WTC11 (cell line): ENCODE measurements at regions not wholly inside any gene's neighbourhood (a gene's known extent, or its start where the extent isn't known, plus 50 kb on each side); places are given as distances from the start of the nearest gene placed in this dataset.

Source experiments
- ATAC-seq: fragments of 200-7000 bp; cut with Tn5 transposase; 2 replicates; pipeline ENCODE4 v1.10.0; 2021; ENCODE audit warnings: mild to moderate bottlenecking, moderate library complexity
- CTCF ChIA-PET: fragments of 300-600 bp; sonication (Branson Sonifier 250); formaldehyde crosslinking; loops from one replicate; lab custom pipeline; 2021; ENCODE audit warnings: antibody characterized with exemption; lab: Charles Lee
- POLR2A ChIA-PET: fragments of 350-600 bp; sonication (Branson Sonifier 250); formaldehyde crosslinking; loops from one replicate; lab custom pipeline; 2021; ENCODE audit warnings: antibody characterized with exemption; lab: Charles Lee
- DNase-seq: peaks from one replicate; pipeline ENCODE4 v3.0.0; 2021; ENCODE audit warnings: low spot score
- H3K27ac Mint-ChIP-seq: 2 replicates; pipeline ENCODE4 v1.8.0; 2021; ENCODE audit warnings: mixed read lengths
- H3K27me3 Mint-ChIP-seq: 2 replicates; pipeline ENCODE4 v1.8.0; 2021; ENCODE audit warnings: low read depth, mild to moderate bottlenecking, moderate library complexity, mixed read lengths
- H3K36me3 Mint-ChIP-seq: 2 replicates; pipeline ENCODE4 v1.8.0; 2021; ENCODE audit warnings: mixed read lengths
- H3K4me1 Mint-ChIP-seq: 2 replicates; pipeline ENCODE4 v1.8.0; 2022; ENCODE audit warnings: mixed read lengths
- H3K4me3 Mint-ChIP-seq: 2 replicates; pipeline ENCODE4 v1.8.0; 2021; ENCODE audit warnings: mild to moderate bottlenecking, moderate library complexity, mixed read lengths
- H3K9me3 Mint-ChIP-seq: 2 replicates; pipeline ENCODE4 v1.8.0; 2021; ENCODE audit warnings: mixed read lengths
- ARID4B ChIP-seq: sonication (generic); formaldehyde crosslinking; IDR thresholded peaks from 2 replicates; pipeline ENCODE4 v1.8.0; 2023; ENCODE audit warnings: missing genetic modification reagents, mild to moderate bottlenecking, borderline replicate concordance
- CBFB ChIP-seq: sonication (generic); formaldehyde crosslinking; IDR thresholded peaks from 2 replicates; pipeline ENCODE4 v1.8.1; 2022; ENCODE audit warnings: mild to moderate bottlenecking, low read depth, missing genetic modification reagents
- ERG ChIP-seq: fragments of 250-450 bp; sonication (Bioruptor Pico); IDR thresholded peaks from 2 replicates; pipeline ENCODE4 v1.8.0; 2021; ENCODE audit warnings: mild to moderate bottlenecking
- ESRRA ChIP-seq: sonication (generic); formaldehyde crosslinking; IDR thresholded peaks from 2 replicates; pipeline ENCODE4 v1.8.1; 2022; ENCODE audit warnings: mild to moderate bottlenecking, missing genetic modification reagents, borderline replicate concordance
- HMGXB4 ChIP-seq: sonication (generic); formaldehyde crosslinking; IDR thresholded peaks from 2 replicates; pipeline ENCODE4 v1.8.1; 2023; ENCODE audit warnings: mild to moderate bottlenecking, moderate library complexity, missing genetic modification reagents
- IRF1 ChIP-seq: sonication (generic); formaldehyde crosslinking; IDR thresholded peaks from 2 replicates; pipeline ENCODE4 v1.8.0; 2023; ENCODE audit warnings: missing genetic modification reagents
- KAT7 ChIP-seq: sonication (generic); formaldehyde crosslinking; IDR thresholded peaks from 2 replicates; pipeline ENCODE4 v1.8.1; 2023; ENCODE audit warnings: missing genetic modification reagents, mild to moderate bottlenecking, borderline replicate concordance
- MLX ChIP-seq: sonication (generic); formaldehyde crosslinking; IDR thresholded peaks from 2 replicates; pipeline ENCODE4 v1.8.1; 2023; ENCODE audit warnings: mild to moderate bottlenecking, missing genetic modification reagents, moderate library complexity
- MYBL2 ChIP-seq: sonication (generic); formaldehyde crosslinking; IDR thresholded peaks from 2 replicates; pipeline ENCODE4 v1.8.1; 2023; ENCODE audit warnings: mild to moderate bottlenecking, moderate library complexity, missing genetic modification reagents
- NFE2L1 ChIP-seq: sonication (generic); formaldehyde crosslinking; IDR thresholded peaks from 2 replicates; pipeline ENCODE4 v1.8.1; 2023; ENCODE audit warnings: missing genetic modification reagents
- TCF7 ChIP-seq: sonication (generic); formaldehyde crosslinking; IDR thresholded peaks from 2 replicates; pipeline ENCODE4 v1.8.0; 2022; ENCODE audit warnings: mild to moderate bottlenecking, low read depth, missing genetic modification reagents, moderate library complexity
- TEAD1 ChIP-seq: sonication (generic); formaldehyde crosslinking; IDR thresholded peaks from 2 replicates; pipeline ENCODE4 v1.8.0; 2022; ENCODE audit warnings: mild to moderate bottlenecking, missing genetic modification reagents
- TF ChIP-seq, protein P1 (sequence below): fragments of 250-450 bp; sonication (Bioruptor Pico); IDR thresholded peaks from 2 replicates; pipeline ENCODE4 v1.9.0; 2021; ENCODE audit warnings: moderate library complexity, mild to moderate bottlenecking, inconsistent platforms, borderline replicate concordance
- TF ChIP-seq, protein P2 (sequence below): sonication (generic); formaldehyde crosslinking; IDR thresholded peaks from 2 replicates; pipeline ENCODE4 v1.8.1; 2023; ENCODE audit warnings: mild to moderate bottlenecking, missing genetic modification reagents, borderline replicate concordance
- TF ChIP-seq, protein P3 (sequence below): sonication (generic); formaldehyde crosslinking; IDR thresholded peaks from 2 replicates; pipeline ENCODE4 v1.8.0; 2022; ENCODE audit warnings: mild to moderate bottlenecking, missing genetic modification reagents
- TF ChIP-seq, protein P4 (sequence below): sonication (generic); formaldehyde crosslinking; IDR thresholded peaks from 2 replicates; pipeline ENCODE4 v1.8.1; 2022; ENCODE audit warnings: mild to moderate bottlenecking, moderate library complexity, missing genetic modification reagents

DNA sequence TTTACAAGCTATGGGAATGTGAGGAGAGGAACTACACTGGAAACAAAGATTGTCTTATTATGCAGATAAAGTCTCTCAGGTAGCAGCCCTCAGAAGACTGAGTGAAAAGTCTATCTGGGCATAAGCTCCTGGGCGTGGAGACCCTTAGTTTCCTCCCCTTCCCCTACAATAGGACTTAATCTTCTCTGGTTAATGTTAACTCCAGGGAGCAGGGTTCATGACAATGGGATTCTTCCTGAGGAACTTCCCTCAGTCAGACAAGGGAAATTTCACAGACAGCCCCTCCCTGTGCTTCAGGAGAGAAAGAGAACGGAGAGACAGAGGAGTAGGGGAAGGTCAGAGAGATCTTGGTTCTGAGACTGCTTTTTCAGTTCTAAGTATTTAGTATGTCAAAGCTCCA lies 1428.6 kb downstream of the LRRC4C start:
- H3K9me3 Mint-ChIP-seq = peaks cover 56% of the 10 kb centered on the region
- no peaks in the 10 kb centered on the region; the same call in 1 of the 2 replicates for H3K27me3 Mint-ChIP-seq
- POLR2A ChIA-PET = no interaction called here
- CTCF ChIA-PET = no interaction called here
- peaks cover 32% of the 10 kb centered on the region for H3K36me3 Mint-ChIP-seq
- DNase-seq = no peak
- peak; percentile 85 for ATAC-seq
- H3K4me3 Mint-ChIP-seq = no peak overlapping the region
- peak overlapping the region; percentile 74; the same call in 1 of the 2 replicates for H3K27ac Mint-ChIP-seq
- TF ChIP-seq MYBL2 (no peak), ARID4B (CRISPR knock-in tag) (no peak), HMGXB4 (CRISPR knock-in tag) (no peak)
- TF ChIP-seq, protein P1, sequence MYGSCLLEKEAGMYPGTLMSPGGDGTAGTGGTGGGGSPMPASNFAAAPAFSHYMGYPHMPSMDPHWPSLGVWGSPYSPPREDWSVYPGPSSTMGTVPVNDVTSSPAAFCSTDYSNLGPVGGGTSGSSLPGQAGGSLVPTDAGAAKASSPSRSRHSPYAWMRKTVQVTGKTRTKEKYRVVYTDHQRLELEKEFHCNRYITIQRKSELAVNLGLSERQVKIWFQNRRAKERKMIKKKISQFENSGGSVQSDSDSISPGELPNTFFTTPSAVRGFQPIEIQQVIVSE (CRISPR knock-in tag) = no peak
- H3K4me1 Mint-ChIP-seq = peaks cover 35% of the 10 kb centered on the region

DNA sequence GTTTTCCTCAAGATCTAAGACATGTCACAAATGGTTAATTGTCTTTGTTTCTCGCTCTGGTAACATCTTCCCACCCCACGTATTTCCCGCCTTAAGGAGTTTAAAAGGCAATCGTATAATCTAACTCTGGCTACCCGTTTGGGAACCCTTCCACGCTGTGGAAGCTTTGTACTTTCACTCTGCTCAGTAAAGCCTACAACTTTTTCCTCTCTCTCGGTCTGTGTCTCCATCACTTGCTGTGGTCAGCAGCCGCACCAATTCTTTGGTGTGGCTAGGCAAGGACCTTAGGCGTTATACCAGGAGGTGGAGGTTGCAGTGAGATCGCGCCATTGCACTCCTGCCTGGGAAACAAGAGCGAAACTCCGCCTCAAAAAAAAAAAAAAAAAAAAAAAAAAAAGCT lies 1430.1 kb downstream of the LRRC4C start:
- Mint-ChIP-seq H3K4me3 (no peak overlapping the region), H3K36me3 (peaks cover 34% of the 10 kb centered on the region), H3K27me3 (no peaks in the 10 kb centered on the region; the same call in 1 of the 2 replicates), H3K27ac (no peak overlapping the region), H3K9me3 (peaks cover 53% of the 10 kb centered on the region), H3K4me1 (peaks cover 30% of the 10 kb centered on the region)
- no peak for ATAC-seq
- ChIA-PET CTCF (no interaction called here), POLR2A (no interaction called here)
- DNase-seq = no peak
- TF ChIP-seq ESRRA (CRISPR knock-in tag) (no peak), MLX (CRISPR knock-in tag) (no peak), TEAD1 (CRISPR knock-in tag) (no peak), NFE2L1 (CRISPR knock-in tag) (no peak), CBFB (CRISPR knock-in tag) (no peak), KAT7 (CRISPR knock-in tag) (no peak), IRF1 (no peak), TCF7 (no peak), ERG (CRISPR knock-in tag) (no peak)
- TF ChIP-seq, protein P1 (CRISPR knock-in tag) = no peak
- TF ChIP-seq, protein P2, sequence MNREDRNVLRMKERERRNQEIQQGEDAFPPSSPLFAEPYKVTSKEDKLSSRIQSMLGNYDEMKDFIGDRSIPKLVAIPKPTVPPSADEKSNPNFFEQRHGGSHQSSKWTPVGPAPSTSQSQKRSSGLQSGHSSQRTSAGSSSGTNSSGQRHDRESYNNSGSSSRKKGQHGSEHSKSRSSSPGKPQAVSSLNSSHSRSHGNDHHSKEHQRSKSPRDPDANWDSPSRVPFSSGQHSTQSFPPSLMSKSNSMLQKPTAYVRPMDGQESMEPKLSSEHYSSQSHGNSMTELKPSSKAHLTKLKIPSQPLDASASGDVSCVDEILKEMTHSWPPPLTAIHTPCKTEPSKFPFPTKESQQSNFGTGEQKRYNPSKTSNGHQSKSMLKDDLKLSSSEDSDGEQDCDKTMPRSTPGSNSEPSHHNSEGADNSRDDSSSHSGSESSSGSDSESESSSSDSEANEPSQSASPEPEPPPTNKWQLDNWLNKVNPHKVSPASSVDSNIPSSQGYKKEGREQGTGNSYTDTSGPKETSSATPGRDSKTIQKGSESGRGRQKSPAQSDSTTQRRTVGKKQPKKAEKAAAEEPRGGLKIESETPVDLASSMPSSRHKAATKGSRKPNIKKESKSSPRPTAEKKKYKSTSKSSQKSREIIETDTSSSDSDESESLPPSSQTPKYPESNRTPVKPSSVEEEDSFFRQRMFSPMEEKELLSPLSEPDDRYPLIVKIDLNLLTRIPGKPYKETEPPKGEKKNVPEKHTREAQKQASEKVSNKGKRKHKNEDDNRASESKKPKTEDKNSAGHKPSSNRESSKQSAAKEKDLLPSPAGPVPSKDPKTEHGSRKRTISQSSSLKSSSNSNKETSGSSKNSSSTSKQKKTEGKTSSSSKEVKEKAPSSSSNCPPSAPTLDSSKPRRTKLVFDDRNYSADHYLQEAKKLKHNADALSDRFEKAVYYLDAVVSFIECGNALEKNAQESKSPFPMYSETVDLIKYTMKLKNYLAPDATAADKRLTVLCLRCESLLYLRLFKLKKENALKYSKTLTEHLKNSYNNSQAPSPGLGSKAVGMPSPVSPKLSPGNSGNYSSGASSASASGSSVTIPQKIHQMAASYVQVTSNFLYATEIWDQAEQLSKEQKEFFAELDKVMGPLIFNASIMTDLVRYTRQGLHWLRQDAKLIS (CRISPR knock-in tag) = no peak
- TF ChIP-seq, protein P3, sequence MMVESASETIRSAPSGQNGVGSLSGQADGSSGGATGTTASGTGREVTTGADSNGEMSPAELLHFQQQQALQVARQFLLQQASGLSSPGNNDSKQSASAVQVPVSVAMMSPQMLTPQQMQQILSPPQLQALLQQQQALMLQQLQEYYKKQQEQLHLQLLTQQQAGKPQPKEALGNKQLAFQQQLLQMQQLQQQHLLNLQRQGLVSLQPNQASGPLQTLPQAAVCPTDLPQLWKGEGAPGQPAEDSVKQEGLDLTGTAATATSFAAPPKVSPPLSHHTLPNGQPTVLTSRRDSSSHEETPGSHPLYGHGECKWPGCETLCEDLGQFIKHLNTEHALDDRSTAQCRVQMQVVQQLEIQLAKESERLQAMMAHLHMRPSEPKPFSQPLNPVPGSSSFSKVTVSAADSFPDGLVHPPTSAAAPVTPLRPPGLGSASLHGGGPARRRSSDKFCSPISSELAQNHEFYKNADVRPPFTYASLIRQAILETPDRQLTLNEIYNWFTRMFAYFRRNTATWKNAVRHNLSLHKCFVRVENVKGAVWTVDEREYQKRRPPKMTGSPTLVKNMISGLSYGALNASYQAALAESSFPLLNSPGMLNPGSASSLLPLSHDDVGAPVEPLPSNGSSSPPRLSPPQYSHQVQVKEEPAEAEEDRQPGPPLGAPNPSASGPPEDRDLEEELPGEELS (CRISPR knock-in tag) = no peak
- TF ChIP-seq, protein P4, sequence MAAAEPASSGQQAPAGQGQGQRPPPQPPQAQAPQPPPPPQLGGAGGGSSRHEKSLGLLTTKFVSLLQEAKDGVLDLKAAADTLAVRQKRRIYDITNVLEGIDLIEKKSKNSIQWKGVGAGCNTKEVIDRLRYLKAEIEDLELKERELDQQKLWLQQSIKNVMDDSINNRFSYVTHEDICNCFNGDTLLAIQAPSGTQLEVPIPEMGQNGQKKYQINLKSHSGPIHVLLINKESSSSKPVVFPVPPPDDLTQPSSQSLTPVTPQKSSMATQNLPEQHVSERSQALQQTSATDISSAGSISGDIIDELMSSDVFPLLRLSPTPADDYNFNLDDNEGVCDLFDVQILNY = no peak
